ENCODE measurements at regions not wholly inside any gene's neighbourhood (a gene's known extent, or its start where the extent isn't known, plus 50 kb on each side); places are given as distances from the start of the nearest gene placed in this dataset.

- no peaks in the 10 kb centered on the region for H3K36me3 Mint-ChIP-seq (ENCODE audit: unreplicated experiment)
- H3K4me3 Mint-ChIP-seq (ENCODE audit: unreplicated experiment) = no peak overlapping the region
- no peak overlapping the region for H3K27ac Mint-ChIP-seq (ENCODE audit: unreplicated experiment)
- H3K9me3 Mint-ChIP-seq (ENCODE audit: unreplicated experiment) = peaks cover 9% of the 10 kb centered on the region
- H3K4me1 Mint-ChIP-seq (ENCODE audit: low read depth, unreplicated experiment) = peaks cover 14% of the 10 kb centered on the region
- DNase-seq = no peak
- H3K27me3 Mint-ChIP-seq (ENCODE audit: unreplicated experiment) = peaks cover 5% of the 10 kb centered on the region
- TF ChIP-seq CTCF (IDR thresholded peaks at IDR 0.05; ENCODE audit: partially characterized antibody, unreplicated experiment) = no peak
These were observed 69.4 kb downstream of the ABCC12 start for GRCh38 chr16:48086422-48086821.

GRCh38 chr16:48085729-48086128, 70.1 kb downstream of the ABCC12 start:
- Mint-ChIP-seq H3K36me3 (ENCODE audit: unreplicated experiment) (no peaks in the 10 kb centered on the region), H3K4me1 (ENCODE audit: low read depth, unreplicated experiment) (peaks cover 8% of the 10 kb centered on the region), H3K9me3 (ENCODE audit: unreplicated experiment) (peaks cover 8% of the 10 kb centered on the region), H3K4me3 (ENCODE audit: unreplicated experiment) (no peak overlapping the region), H3K27ac (ENCODE audit: unreplicated experiment) (no peak overlapping the region), H3K27me3 (ENCODE audit: unreplicated experiment) (peaks cover 5% of the 10 kb centered on the region)
- TF ChIP-seq CTCF (IDR thresholded peaks at IDR 0.05; ENCODE audit: partially characterized antibody, unreplicated experiment) = no peak
- DNase-seq = no peak

- peaks cover 8% of the 10 kb centered on the region for H3K4me1 Mint-ChIP-seq (ENCODE audit: low read depth, unreplicated experiment)
- no peak for TF ChIP-seq CTCF (IDR thresholded peaks at IDR 0.05; ENCODE audit: partially characterized antibody, unreplicated experiment)
- H3K27me3 Mint-ChIP-seq (ENCODE audit: unreplicated experiment) = peaks cover 5% of the 10 kb centered on the region
- no peak overlapping the region for H3K27ac Mint-ChIP-seq (ENCODE audit: unreplicated experiment)
- no peaks in the 10 kb centered on the region for H3K36me3 Mint-ChIP-seq (ENCODE audit: unreplicated experiment)
- H3K4me3 Mint-ChIP-seq (ENCODE audit: unreplicated experiment) = no peak overlapping the region
- peaks cover 8% of the 10 kb centered on the region for H3K9me3 Mint-ChIP-seq (ENCODE audit: unreplicated experiment)
- DNase-seq = no peak
These were observed 71.0 kb downstream of the ABCC12 start for GRCh38 chr16:48084826-48085225.

GRCh38 chr16:48082516-48082915, 73.3 kb downstream of the ABCC12 start:
- H3K36me3 Mint-ChIP-seq (ENCODE audit: unreplicated experiment) = no peaks in the 10 kb centered on the region
- H3K4me3 Mint-ChIP-seq (ENCODE audit: unreplicated experiment) = no peak overlapping the region

GRCh38 chr16:48081656-48082055, 74.1 kb downstream of the ABCC12 start:
- DNase-seq = no peak
- TF ChIP-seq CTCF (IDR thresholded peaks at IDR 0.05; ENCODE audit: partially characterized antibody, unreplicated experiment) = no peak
- peaks cover 2% of the 10 kb centered on the region for H3K27me3 Mint-ChIP-seq (ENCODE audit: unreplicated experiment)
- H3K4me3 Mint-ChIP-seq (ENCODE audit: unreplicated experiment) = no peak overlapping the region
- H3K27ac Mint-ChIP-seq (ENCODE audit: unreplicated experiment) = no peak overlapping the region
- no peaks in the 10 kb centered on the region for H3K36me3 Mint-ChIP-seq (ENCODE audit: unreplicated experiment)
- peaks cover 6% of the 10 kb centered on the region for H3K4me1 Mint-ChIP-seq (ENCODE audit: low read depth, unreplicated experiment)
- H3K9me3 Mint-ChIP-seq (ENCODE audit: unreplicated experiment) = peaks cover 6% of the 10 kb centered on the region

More at GRCh38 chr16:48082516-48082915, 73.3 kb downstream of the ABCC12 start:
- H3K27me3 Mint-ChIP-seq (ENCODE audit: unreplicated experiment) = peaks cover 2% of the 10 kb centered on the region
- no peak for TF ChIP-seq CTCF (IDR thresholded peaks at IDR 0.05; ENCODE audit: partially characterized antibody, unreplicated experiment)
- H3K9me3 Mint-ChIP-seq (ENCODE audit: unreplicated experiment) = peaks cover 8% of the 10 kb centered on the region
- no peak overlapping the region for H3K27ac Mint-ChIP-seq (ENCODE audit: unreplicated experiment)
- peaks cover 6% of the 10 kb centered on the region for H3K4me1 Mint-ChIP-seq (ENCODE audit: low read depth, unreplicated experiment)
- no peak for DNase-seq

Measured in glutamatergic neuron (in vitro differentiated cells).